KBM-7 (cell line): ENCODE measurements at regions not wholly inside any gene's neighbourhood (a gene's known extent, or its start where the extent isn't known, plus 50 kb on each side); places are given as distances from the start of the nearest gene placed in this dataset.
A peak's percentile ranks its signal among the peaks of the same experiment; 100 is the strongest.

ENCODE experiments used
- DNase-seq: peaks from one replicate; pipeline ENCODE4 v3.0.0-alpha.2; 2015
- in situ Hi-C: fragments of 300-500 bp; cut with MboI; formaldehyde crosslinking; loops from 2 replicates; pipeline ENCODE4 v1.14.3; 2020; ENCODE audit warnings: low sequenced_read_pairs, low pct_unique_long_range_greater_than_20kb, mixed read lengths

- DNase-seq: no peak
- in situ Hi-C loops: no loop called here
Observed at GRCh38 chrX:13266641-13267345, 53.1 kb downstream of the ATXN3L start.

DNA sequence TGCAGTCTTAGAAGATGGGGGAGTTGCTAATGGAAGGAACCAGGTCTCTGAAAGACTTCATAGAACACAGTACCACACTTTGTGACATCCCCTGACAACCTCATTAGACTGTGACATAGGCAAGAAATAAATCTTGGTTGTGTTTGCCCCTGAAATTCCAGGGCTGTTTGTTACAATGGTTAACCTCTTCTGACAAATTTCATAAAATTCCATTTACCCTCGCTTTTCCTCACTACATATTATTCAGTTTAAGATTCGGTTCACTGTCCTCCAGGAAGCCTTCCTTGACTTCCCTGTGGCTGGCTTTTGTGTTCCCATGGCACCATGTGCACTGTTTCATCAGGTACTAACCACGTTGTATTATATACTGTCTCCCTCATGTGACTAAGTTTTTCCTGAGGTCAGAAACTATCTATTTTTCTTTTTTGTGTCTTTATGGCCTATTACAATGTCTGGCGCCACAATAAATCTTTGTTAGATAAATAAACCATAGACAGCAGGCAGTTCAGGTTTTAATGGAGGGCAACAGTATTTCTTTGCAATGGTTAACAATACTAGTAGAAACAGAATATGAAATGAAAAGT lies 54.2 kb downstream of the ATXN3L start:
- no peak for DNase-seq
- in situ Hi-C loops: no loop called here

- in situ Hi-C loops: no loop called here
- no peak for DNase-seq
Observed at GRCh38 chrX:13265111-13265510, 54.7 kb downstream of the ATXN3L start.

DNA sequence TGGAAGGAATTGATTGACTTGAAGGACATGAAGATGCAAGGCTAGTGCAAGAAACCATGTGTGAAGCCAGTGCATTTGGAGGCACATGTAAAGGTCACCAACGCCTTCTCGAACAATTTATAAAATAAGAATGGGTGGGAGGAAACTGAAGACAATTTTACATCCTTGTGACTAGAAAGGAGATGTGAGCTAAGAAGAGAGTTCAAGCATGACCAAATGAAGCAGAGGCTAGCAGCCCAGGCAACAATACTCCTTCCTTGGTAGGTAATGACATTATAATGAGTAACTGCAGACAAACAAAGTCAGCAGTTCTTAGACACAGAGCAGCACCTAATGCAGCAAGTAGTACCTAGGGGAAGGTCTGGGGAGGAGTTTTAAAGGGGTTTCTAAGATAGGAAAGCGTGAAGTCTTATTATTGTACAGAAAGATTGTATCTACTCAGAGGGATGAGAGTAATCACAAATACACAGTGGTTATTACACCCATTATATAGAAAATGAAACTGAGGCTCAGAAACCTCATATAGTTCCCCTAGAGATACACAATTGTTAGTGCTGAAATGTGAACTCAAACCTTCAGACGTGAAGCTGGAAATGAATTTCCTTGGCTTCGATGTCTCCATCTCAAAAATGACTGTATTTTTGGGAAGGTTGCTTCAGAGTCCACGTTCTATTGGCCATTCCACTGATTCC lies 56.1 kb downstream of the ATXN3L start:
- in situ Hi-C loops: no loop called here
- DNase-seq: no peak

- in situ Hi-C loops: no loop called here
- DNase-seq: no peak
Observed at GRCh38 chrX:13261348-13261747, 58.5 kb downstream of the ATXN3L start.

DNA sequence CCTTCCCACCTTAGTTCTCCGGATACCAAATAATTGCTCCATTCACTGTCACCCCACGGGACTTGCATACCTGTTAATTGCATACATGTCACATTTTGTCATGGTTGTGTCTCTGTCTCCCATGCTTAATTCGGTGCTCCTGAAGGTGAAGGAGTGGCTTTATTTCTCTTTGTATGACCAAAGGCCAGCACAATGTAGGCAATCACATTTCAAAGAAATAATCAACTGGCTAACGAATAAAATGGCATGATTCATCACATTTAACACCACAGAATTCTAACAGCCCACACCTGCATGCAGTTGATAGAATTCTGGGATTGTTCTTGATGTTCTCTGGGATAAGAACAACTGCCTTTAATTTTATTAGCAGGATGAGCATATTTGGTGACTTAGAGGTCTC lies 59.3 kb downstream of the ATXN3L start:
- in situ Hi-C loops: no loop called here
- no peak for DNase-seq

- in situ Hi-C loops: no loop called here
- DNase-seq: no peak
Observed at GRCh38 chrX:13258725-13259124, 61.1 kb downstream of the ATXN3L start.

- DNase-seq: no peak
- in situ Hi-C loops: no loop called here
Observed at GRCh38 chrX:13258052-13258444, 61.8 kb downstream of the ATXN3L start.

GRCh38 chrX:13257223-13258051 lies 62.4 kb downstream of the ATXN3L start:
- in situ Hi-C loops: no loop called here
- no peak for DNase-seq

DNA sequence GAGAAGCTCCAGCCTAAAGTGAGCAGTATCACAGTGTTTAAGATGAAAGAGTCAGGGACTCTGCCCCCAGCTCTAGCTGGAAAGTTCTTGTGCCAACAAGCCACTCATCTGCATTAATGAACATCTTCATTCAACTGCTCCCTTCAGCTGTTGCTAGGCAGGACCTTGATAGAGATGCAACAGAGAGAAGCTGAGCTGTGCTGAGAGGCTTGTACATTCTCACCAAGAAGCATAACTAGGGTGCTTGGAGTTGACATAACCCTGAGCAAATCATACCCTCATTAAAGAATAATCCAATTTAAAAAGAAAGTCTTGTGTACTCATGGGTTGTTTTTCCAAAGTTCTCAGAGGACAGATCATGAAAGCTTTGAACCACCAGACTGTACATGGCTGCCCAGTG lies 63.2 kb downstream of the ATXN3L start:
- DNase-seq: no peak
- in situ Hi-C loops: no loop called here

DNA sequence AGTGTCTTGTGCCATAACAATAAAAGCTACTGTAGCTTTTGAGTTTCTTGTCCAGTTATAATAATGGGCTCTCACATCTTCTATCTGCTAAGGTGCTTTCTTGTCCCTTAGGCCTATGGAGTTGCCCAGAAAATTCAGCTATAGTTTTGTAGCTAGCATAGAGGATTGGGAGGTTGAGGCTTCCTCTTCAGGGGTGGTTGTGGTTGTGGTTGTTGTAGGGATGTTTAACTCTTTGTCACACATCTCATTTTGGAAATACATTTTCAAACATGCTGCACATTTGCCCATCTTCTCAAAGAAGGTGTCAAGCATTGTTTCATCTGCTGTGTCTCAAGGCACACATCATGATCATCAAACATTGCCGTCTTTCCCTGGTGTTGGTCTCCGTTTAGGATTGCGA lies 65.0 kb downstream of the ATXN3L start:
- in situ Hi-C loops: no loop called here
- DNase-seq: no peak

- peak; percentile 72 for DNase-seq
- in situ Hi-C loops: no loop called here
Observed at GRCh38 chrX:13254076-13254785, 65.6 kb downstream of the ATXN3L start.

DNA sequence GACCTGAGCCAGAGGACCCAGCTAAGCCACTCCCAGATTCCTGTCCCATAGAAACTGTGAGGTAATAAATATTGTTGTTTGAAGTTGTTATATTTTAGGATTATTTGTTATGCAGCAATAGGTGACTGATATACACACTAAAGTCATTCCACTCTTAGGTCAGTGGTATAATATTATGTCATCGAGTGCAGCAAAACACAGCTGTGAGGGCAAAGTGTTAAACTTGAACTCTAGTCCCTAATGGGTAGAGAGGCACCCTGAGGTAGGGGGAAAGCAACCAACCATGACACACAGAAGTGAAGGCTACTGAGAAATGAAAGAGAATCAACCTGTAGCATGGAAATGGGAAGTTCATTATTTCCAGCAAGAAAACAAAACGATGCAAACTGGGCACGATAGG lies 66.6 kb downstream of the ATXN3L start:
- in situ Hi-C loops: no loop called here
- DNase-seq: no peak

- in situ Hi-C loops: no loop called here
- no peak for DNase-seq
Observed at GRCh38 chrX:13252726-13253125, 67.1 kb downstream of the ATXN3L start.

- in situ Hi-C loops: no loop called here
- peak; percentile 48 for DNase-seq
Observed at GRCh38 chrX:13250826-13251580, 68.8 kb downstream of the ATXN3L start.

GRCh38 chrX:13248867-13249486 lies 70.9 kb downstream of the ATXN3L start:
- in situ Hi-C loops: no loop called here
- DNase-seq: no peak

GRCh38 chrX:13239272-13239671 lies 80.6 kb downstream of the ATXN3L start:
- DNase-seq: no peak
- in situ Hi-C loops: no loop called here

GRCh38 chrX:13235930-13236329 lies 83.9 kb downstream of the ATXN3L start:
- DNase-seq: peak; percentile 50

More at GRCh38 chrX:13235930-13236329, 83.9 kb downstream of the ATXN3L start:
- in situ Hi-C loops: no loop called here
